Thoracic aorta (tissue), 2 donors: ENCODE measurements at regions not wholly inside any gene's neighbourhood (a gene's known extent, or its start where the extent isn't known, plus 50 kb on each side); places are given as distances from the start of the nearest gene placed in this dataset.

ENCODE experiments used
- ATAC-seq: fragments of 150-250 bp; one replicate; pipeline ENCODE4 v1.8.0; 2017; ENCODE audit warnings: low read depth; ENCODE audit not compliant: insufficient number of reproducible peaks, low FRiP score
- DNase-seq: peaks from one replicate; pipeline ENCODE4 v3.0.0-alpha.2; 2020; ENCODE audit warnings: low spot score
- H3K27ac ChIP-seq, 2 donors: fragments of 200-600 bp; sonication (generic); 1 replicate in 1 of 2; 2 replicates in 1 of 2; pipeline ENCODE4 v1.5.1; 2016; ENCODE audit warnings: mild to moderate bottlenecking in 2 of 2, moderate library complexity in 2 of 2
- H3K27me3 ChIP-seq: fragments of 200-600 bp; sonication (generic); replicated peaks from 2 replicates; pipeline ENCODE4 v1.6.0; 2016; ENCODE audit warnings: mild to moderate bottlenecking; ENCODE audit not compliant: insufficient read depth
- H3K36me3 ChIP-seq: fragments of 200-600 bp; sonication (generic); one replicate; pipeline ENCODE4 v1.5.1; 2016
- H3K4me1 ChIP-seq, 2 donors: fragments of 200-600 bp; sonication (generic); 1 replicate in 1 of 2; 2 replicates in 1 of 2; pipeline versions ENCODE4 v1.5.1 to v1.6.0; 2016; ENCODE audit warnings: low read depth in 2 of 2, mild to moderate bottlenecking in 1 of 2; ENCODE audit not compliant: control insufficient read depth in 1 of 2
- H3K4me3 ChIP-seq: fragments of 200-600 bp; sonication (generic); 2 replicates; pipeline ENCODE4 v1.5.1; 2016; ENCODE audit warnings: mild to moderate bottlenecking
- H3K9me3 ChIP-seq: fragments of 200-600 bp; sonication (generic); 2 replicates; pipeline ENCODE4 v1.5.1; 2016
- TF ChIP-seq, protein P1 (sequence below): fragments of 200-600 bp; sonication (generic); IDR thresholded peaks from one replicate; pipeline ENCODE4 v1.5.1; 2019; ENCODE audit warnings: antibody characterized with exemption

DNA sequence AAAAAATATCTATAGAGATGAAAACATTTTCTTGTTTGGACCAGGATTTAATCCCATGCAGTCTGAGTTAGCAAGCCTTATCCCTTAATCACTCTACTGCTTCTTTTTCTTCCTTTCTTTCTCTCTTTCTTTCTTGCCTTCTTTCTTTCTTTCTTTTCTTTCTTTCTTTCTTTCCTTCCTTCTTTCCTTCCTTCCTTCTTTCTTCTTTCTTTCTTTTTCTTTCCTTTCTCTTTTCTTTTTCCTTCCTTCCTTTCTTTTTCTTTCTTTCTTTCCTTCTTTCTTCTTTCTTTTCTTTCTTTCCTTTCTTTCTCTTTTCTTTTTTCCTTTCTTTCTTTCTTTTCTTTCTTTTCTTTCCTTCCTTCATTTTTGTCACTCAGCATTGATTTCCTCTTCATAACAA lies 434.6 kb downstream of the FAT4 start:
- no peak for DNase-seq
- TF ChIP-seq, protein P1, sequence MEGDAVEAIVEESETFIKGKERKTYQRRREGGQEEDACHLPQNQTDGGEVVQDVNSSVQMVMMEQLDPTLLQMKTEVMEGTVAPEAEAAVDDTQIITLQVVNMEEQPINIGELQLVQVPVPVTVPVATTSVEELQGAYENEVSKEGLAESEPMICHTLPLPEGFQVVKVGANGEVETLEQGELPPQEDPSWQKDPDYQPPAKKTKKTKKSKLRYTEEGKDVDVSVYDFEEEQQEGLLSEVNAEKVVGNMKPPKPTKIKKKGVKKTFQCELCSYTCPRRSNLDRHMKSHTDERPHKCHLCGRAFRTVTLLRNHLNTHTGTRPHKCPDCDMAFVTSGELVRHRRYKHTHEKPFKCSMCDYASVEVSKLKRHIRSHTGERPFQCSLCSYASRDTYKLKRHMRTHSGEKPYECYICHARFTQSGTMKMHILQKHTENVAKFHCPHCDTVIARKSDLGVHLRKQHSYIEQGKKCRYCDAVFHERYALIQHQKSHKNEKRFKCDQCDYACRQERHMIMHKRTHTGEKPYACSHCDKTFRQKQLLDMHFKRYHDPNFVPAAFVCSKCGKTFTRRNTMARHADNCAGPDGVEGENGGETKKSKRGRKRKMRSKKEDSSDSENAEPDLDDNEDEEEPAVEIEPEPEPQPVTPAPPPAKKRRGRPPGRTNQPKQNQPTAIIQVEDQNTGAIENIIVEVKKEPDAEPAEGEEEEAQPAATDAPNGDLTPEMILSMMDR = no peak
- H3K27ac ChIP-seq = no peak overlapping the region
- ATAC-seq = no peak
- H3K27me3 ChIP-seq = no peaks in the 10 kb centered on the region
- H3K4me1 ChIP-seq = no peaks in the 10 kb centered on the region
- H3K4me3 ChIP-seq = no peak overlapping the region
- no peaks in the 10 kb centered on the region for H3K9me3 ChIP-seq
- no peaks in the 10 kb centered on the region for H3K36me3 ChIP-seq

DNA sequence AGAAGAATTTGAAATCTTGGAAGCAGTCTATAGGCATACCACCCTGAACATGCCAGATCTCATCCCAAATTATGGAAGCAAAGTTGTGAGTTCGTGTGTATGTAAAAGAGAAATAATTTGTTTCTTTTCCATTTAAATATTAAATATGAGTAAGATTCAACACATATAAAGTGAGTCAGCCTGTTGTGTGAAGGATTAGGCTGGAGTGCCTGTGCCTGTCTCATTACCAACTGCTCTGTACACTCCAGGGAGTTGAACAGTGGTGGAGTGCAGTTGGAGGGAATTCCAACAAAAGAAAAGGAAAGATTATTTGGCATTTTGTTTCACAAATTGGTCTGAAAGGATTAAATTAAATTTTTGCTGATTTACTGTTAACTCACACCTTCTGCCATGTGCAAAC lies 435.6 kb downstream of the FAT4 start:
- Histone ChIP-seq H3K9me3 (no peaks in the 10 kb centered on the region), H3K27ac (no peak overlapping the region), H3K4me1 (no peaks in the 10 kb centered on the region), H3K4me3 (no peak overlapping the region), H3K36me3 (no peaks in the 10 kb centered on the region), H3K27me3 (no peaks in the 10 kb centered on the region)
- DNase-seq (no peak), ATAC-seq (no peak)
- TF ChIP-seq, protein P1 = no peak

DNA sequence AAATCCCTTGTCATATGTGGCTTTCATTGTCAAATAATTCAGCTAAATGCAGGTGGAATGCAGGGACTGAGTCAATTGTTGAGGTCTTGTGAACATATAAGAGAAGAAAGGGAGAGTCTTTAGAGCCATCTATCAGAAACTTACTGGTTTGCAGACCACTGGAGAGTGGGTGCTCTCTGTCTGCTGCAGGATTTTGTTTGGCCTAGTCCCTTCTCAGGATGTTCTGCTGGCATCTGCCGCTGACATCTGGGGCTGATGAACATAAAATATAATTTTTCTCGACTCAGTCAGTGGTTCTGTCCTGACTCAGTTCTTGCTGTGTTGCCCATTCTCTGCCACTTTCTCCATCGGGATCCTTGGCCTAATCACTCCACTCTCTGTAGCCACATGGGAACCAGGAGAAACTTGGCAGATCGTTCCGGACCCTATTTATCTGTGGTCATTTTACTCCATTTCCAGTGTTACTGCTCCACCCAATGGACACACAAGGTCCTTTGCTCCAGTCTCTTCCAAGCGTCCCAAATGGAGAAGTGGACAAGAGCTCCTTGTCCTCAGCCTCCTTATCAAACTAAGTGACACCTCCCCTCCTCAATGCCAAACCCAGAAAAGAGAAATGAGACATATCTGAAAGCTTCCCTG lies 436.2 kb downstream of the FAT4 start:
- Histone ChIP-seq H3K27me3 (no peaks in the 10 kb centered on the region), H3K9me3 (no peaks in the 10 kb centered on the region), H3K36me3 (no peaks in the 10 kb centered on the region), H3K4me3 (no peak overlapping the region), H3K27ac (no peak overlapping the region), H3K4me1 (no peaks in the 10 kb centered on the region)
- TF ChIP-seq, protein P1 = peak; percentile 13
- ATAC-seq (no peak), DNase-seq (no peak)

DNA sequence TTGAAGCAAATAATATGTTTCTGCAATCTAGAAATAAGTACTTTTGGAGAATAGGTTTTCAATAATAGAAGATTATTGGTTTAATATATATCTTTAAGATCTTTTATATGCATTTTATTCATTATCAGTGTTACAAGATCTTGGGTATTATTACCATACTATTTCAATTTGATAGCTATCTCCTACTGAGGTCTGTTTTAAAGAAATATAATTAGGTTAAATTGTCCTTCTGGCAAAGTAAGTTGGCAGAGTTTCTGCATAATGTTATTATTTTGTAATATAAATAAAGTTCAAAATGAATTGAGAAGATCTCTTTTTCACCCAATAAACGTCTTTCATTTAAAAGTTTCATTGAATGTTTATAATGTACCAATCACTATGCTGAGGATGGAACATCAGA lies 443.7 kb downstream of the FAT4 start:
- Histone ChIP-seq H3K9me3 (no peaks in the 10 kb centered on the region), H3K36me3 (no peaks in the 10 kb centered on the region), H3K4me1 (no peaks in the 10 kb centered on the region), H3K27ac (no peak overlapping the region), H3K27me3 (no peaks in the 10 kb centered on the region), H3K4me3 (no peak overlapping the region)
- TF ChIP-seq, protein P1 = no peak
- no peak for DNase-seq
- no peak for ATAC-seq

DNA sequence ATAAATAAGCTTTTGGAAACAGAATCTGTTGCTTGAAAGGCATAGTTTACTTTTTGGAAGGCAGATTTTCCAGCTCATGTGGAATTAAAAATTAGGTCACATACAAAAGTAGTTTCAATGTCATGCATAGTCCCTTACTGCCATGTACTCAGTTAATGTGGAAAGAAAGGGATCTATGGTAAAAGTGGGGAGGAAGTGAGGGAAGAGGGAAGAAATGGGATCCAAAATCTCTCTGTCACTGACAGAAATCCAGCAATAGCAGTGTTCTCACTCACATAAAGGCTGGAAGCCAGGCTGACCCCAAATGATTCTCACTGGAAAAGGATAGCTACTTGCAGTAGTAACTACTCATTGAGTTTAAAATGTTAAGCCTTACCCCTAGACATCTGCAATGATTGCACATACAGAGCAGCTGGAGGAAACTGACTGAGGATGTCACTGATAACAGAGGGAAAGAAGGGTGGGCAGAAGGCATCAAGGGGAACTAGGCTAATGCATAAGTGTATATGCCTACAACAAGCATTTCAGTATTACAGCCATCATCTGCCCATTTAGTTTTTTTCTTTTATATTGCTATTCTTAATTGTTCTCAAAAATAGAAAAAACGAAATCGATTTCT lies 445.6 kb downstream of the FAT4 start:
- H3K9me3 ChIP-seq = no peaks in the 10 kb centered on the region
- no peaks in the 10 kb centered on the region for H3K4me1 ChIP-seq
- TF ChIP-seq, protein P1 = no peak
- no peaks in the 10 kb centered on the region for H3K27me3 ChIP-seq
- ATAC-seq = no peak
- no peak for DNase-seq
- no peak overlapping the region for H3K4me3 ChIP-seq
- no peak overlapping the region for H3K27ac ChIP-seq
- H3K36me3 ChIP-seq = no peaks in the 10 kb centered on the region
